Stomach (tissue), 4 donors: ENCODE measurements at regions not wholly inside any gene's neighbourhood (a gene's known extent, or its start where the extent isn't known, plus 50 kb on each side); places are given as distances from the start of the nearest gene placed in this dataset.

ENCODE experiments used
- EP300 ChIP-seq: sonication (generic); formaldehyde crosslinking; IDR thresholded peaks from one replicate; pipeline ENCODE4 v1.6.1; 2017; ENCODE audit warnings: antibody characterized with exemption
- TF ChIP-seq, protein P1 (sequence below), 7 experiments: fragments of 450-650 bp in 4 of 7; fragments of 200-600 bp in 3 of 7; sonication (generic) in 3 of 7; IDR thresholded peaks; one replicate each; pipeline ENCODE4 v1.5.1; 2016 to 2019; ENCODE audit warnings: antibody characterized with exemption in 7 of 7, control low read depth in 2 of 7, mild to moderate bottlenecking in 1 of 7

DNA sequence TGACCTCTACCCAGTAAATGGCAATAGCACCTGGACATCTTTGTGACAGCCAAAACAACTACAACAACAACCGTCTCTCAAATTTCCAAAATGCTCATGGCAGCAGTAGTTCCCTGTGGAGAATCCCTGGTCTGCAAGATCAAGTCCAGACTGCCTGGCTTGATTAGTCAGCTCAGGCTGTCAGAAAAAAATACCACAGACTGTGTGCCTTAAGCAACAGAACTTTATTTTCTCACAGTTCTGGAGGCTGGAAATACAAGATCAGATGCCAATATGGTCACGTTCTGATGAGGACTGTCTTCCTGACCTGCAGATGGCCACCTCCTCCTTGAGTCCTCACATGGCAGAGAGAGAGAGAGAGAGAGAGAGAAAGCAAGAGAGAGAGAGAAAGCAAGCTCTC is 52.3 kb upstream of the MOCS2 start:
- TF ChIP-seq, protein P1, sequence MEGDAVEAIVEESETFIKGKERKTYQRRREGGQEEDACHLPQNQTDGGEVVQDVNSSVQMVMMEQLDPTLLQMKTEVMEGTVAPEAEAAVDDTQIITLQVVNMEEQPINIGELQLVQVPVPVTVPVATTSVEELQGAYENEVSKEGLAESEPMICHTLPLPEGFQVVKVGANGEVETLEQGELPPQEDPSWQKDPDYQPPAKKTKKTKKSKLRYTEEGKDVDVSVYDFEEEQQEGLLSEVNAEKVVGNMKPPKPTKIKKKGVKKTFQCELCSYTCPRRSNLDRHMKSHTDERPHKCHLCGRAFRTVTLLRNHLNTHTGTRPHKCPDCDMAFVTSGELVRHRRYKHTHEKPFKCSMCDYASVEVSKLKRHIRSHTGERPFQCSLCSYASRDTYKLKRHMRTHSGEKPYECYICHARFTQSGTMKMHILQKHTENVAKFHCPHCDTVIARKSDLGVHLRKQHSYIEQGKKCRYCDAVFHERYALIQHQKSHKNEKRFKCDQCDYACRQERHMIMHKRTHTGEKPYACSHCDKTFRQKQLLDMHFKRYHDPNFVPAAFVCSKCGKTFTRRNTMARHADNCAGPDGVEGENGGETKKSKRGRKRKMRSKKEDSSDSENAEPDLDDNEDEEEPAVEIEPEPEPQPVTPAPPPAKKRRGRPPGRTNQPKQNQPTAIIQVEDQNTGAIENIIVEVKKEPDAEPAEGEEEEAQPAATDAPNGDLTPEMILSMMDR (IDR thresholded peaks at IDR 0.05): no peak
- TF ChIP-seq EP300: no peak
